ENCODE measurements at regions not wholly inside any gene's neighbourhood (a gene's known extent, or its start where the extent isn't known, plus 50 kb on each side); places are given as distances from the start of the nearest gene placed in this dataset.

GRCh38 chr10:94219829-94220228 is 142.9 kb downstream of the NOC3L start:
- Histone ChIP-seq H3K27me3 (ENCODE audit: low read length) (no peaks in the 10 kb centered on the region), H3K36me3 (ENCODE audit: low read length) (no peaks in the 10 kb centered on the region), H3K79me2 (ENCODE audit: insufficient read depth, low read length) (no peaks in the 10 kb centered on the region), H3K9me2 (replicated peaks; ENCODE audit: insufficient read depth, low read length) (no peaks in the 10 kb centered on the region), H3K9me3 (ENCODE audit: insufficient read depth, low read length) (no peaks in the 10 kb centered on the region), H3K9ac (ENCODE audit: low read length) (no peak overlapping the region), H4K20me1 (ENCODE audit: low read depth, low read length) (no peaks in the 10 kb centered on the region), H3K4me2 (ENCODE audit: low read depth, low read length, poor library complexity, severe bottlenecking) (no peak overlapping the region), H3K27ac (ENCODE audit: low read depth, low read length) (no peak overlapping the region), H3F3A (ENCODE audit: insufficient read depth) (no peaks in the 10 kb centered on the region), H3K4me3 (ENCODE audit: insufficient read depth, low read length, poor library complexity, severe bottlenecking) (no peak overlapping the region), H2AFZ (ENCODE audit: low read depth, low read length, severe bottlenecking) (no peak overlapping the region)
- TF ChIP-seq EZH2phosphoT487 (conservative IDR thresholded peaks at IDR 0.05; ENCODE audit: low read length) (no peak), CTCF (IDR thresholded peaks at IDR 0.05; ENCODE audit: insufficient read depth, low read length, poor library complexity, severe bottlenecking) (no peak)

GRCh38 chr10:94220717-94221116 is 142.0 kb downstream of the NOC3L start:
- H3K9me2 ChIP-seq (replicated peaks; ENCODE audit: insufficient read depth, low read length): no peaks in the 10 kb centered on the region
- H3K27me3 ChIP-seq (ENCODE audit: low read length): no peaks in the 10 kb centered on the region
- no peaks in the 10 kb centered on the region for H4K20me1 ChIP-seq (ENCODE audit: low read depth, low read length)
- no peaks in the 10 kb centered on the region for H3K36me3 ChIP-seq (ENCODE audit: low read length)
- H3K79me2 ChIP-seq (ENCODE audit: insufficient read depth, low read length): no peaks in the 10 kb centered on the region
- H2AFZ ChIP-seq (ENCODE audit: low read depth, low read length, severe bottlenecking): no peak overlapping the region
- H3K4me2 ChIP-seq (ENCODE audit: low read depth, low read length, poor library complexity, severe bottlenecking): no peak overlapping the region
- no peak overlapping the region for H3K27ac ChIP-seq (ENCODE audit: low read depth, low read length)
- H3K9ac ChIP-seq (ENCODE audit: low read length): no peak overlapping the region
- H3K4me3 ChIP-seq (ENCODE audit: insufficient read depth, low read length, poor library complexity, severe bottlenecking): no peak overlapping the region
- H3K9me3 ChIP-seq (ENCODE audit: insufficient read depth, low read length): no peaks in the 10 kb centered on the region
- TF ChIP-seq CTCF (IDR thresholded peaks at IDR 0.05; ENCODE audit: insufficient read depth, low read length, poor library complexity, severe bottlenecking) (no peak), EZH2phosphoT487 (conservative IDR thresholded peaks at IDR 0.05; ENCODE audit: low read length) (no peak)
- no peaks in the 10 kb centered on the region for H3F3A ChIP-seq (ENCODE audit: insufficient read depth)

- Histone ChIP-seq H3K4me2 (ENCODE audit: low read depth, low read length, poor library complexity, severe bottlenecking) (no peak overlapping the region), H3K79me2 (ENCODE audit: insufficient read depth, low read length) (no peaks in the 10 kb centered on the region), H3K27me3 (ENCODE audit: low read length) (no peaks in the 10 kb centered on the region), H3K9ac (ENCODE audit: low read length) (no peak overlapping the region), H3K36me3 (ENCODE audit: low read length) (no peaks in the 10 kb centered on the region), H2AFZ (ENCODE audit: low read depth, low read length, severe bottlenecking) (no peak overlapping the region), H3K27ac (ENCODE audit: low read depth, low read length) (no peak overlapping the region), H4K20me1 (ENCODE audit: low read depth, low read length) (no peaks in the 10 kb centered on the region), H3F3A (ENCODE audit: insufficient read depth) (no peaks in the 10 kb centered on the region), H3K9me2 (replicated peaks; ENCODE audit: insufficient read depth, low read length) (no peaks in the 10 kb centered on the region), H3K9me3 (ENCODE audit: insufficient read depth, low read length) (no peaks in the 10 kb centered on the region), H3K4me3 (ENCODE audit: insufficient read depth, low read length, poor library complexity, severe bottlenecking) (no peak overlapping the region)
- TF ChIP-seq EZH2phosphoT487 (conservative IDR thresholded peaks at IDR 0.05; ENCODE audit: low read length) (no peak), CTCF (IDR thresholded peaks at IDR 0.05; ENCODE audit: insufficient read depth, low read length, poor library complexity, severe bottlenecking) (no peak)
These were observed 138.9 kb downstream of the NOC3L start for GRCh38 chr10:94223702-94224370.
